ENCODE measurements at regions not wholly inside any gene's neighbourhood (a gene's known extent, or its start where the extent isn't known, plus 50 kb on each side); places are given as distances from the start of the nearest gene placed in this dataset.
A peak's percentile ranks its signal among the peaks of the same experiment; 100 is the strongest.

DNA sequence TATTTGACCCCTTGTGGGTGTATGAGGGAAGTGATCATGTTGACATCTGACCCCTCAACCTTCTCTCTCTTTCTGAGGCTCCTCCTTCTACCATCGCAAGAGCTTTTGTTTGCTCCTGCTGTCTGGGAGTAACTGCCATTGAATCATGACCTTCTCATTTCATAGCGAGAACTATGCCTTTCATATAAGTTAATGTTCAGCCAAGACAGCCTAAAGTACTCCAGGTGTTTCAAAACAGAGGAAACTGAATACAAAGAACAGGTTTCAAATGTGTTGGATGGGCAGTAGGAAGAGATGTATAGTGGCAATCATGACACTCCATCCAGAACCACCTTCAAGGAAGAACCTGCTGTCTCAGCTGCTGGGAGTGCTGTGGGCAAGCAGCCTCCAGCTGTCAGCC lies 403.1 kb downstream of the MID1IP1 start:
- TF ChIP-seq CTCF (IDR thresholded peaks at IDR 0.05; ENCODE audit: insufficient read depth, low read length, severe bottlenecking) = no peak
- FAIRE-seq = no peak

GRCh38 chrX:39204945-39205344 lies 403.7 kb downstream of the MID1IP1 start:
- Histone ChIP-seq H3K4me3 (ENCODE audit: low read depth, low read length) (no peak overlapping the region), H3K27me3 (ENCODE audit: control insufficient read depth, insufficient read depth, low read length) (no peaks in the 10 kb centered on the region), H3K36me3 (ENCODE audit: control insufficient read depth, insufficient read depth, low read length) (no peaks in the 10 kb centered on the region)
- FAIRE-seq (no peak), DNase-seq (ENCODE audit: low read depth) (no peak)
- no peak for TF ChIP-seq CTCF (IDR thresholded peaks at IDR 0.05; ENCODE audit: insufficient read depth, low read length, severe bottlenecking)

More for the DNA sequence above, 403.1 kb downstream of the MID1IP1 start:
- H3K4me3 ChIP-seq (ENCODE audit: low read depth, low read length) = no peak overlapping the region
- H3K36me3 ChIP-seq (ENCODE audit: control insufficient read depth, insufficient read depth, low read length) = no peaks in the 10 kb centered on the region
- DNase-seq (ENCODE audit: low read depth) = no peak
- no peaks in the 10 kb centered on the region for H3K27me3 ChIP-seq (ENCODE audit: control insufficient read depth, insufficient read depth, low read length)

- Histone ChIP-seq H3K36me3 (ENCODE audit: control insufficient read depth, insufficient read depth, low read length) (no peaks in the 10 kb centered on the region), H3K4me3 (ENCODE audit: low read depth, low read length) (no peak overlapping the region), H3K27me3 (ENCODE audit: control insufficient read depth, insufficient read depth, low read length) (no peaks in the 10 kb centered on the region)
- DNase-seq (ENCODE audit: low read depth) = peak; percentile 39
- FAIRE-seq = no peak
- no peak for TF ChIP-seq CTCF (IDR thresholded peaks at IDR 0.05; ENCODE audit: insufficient read depth, low read length, severe bottlenecking)
Observed at GRCh38 chrX:39205467-39205866, 404.2 kb downstream of the MID1IP1 start.

- no peak for TF ChIP-seq CTCF (IDR thresholded peaks at IDR 0.05; ENCODE audit: insufficient read depth, low read length, severe bottlenecking)
- Histone ChIP-seq H3K4me3 (ENCODE audit: low read depth, low read length) (no peak overlapping the region), H3K36me3 (ENCODE audit: control insufficient read depth, insufficient read depth, low read length) (no peaks in the 10 kb centered on the region), H3K27me3 (ENCODE audit: control insufficient read depth, insufficient read depth, low read length) (no peaks in the 10 kb centered on the region)
- DNase-seq (ENCODE audit: low read depth) (no peak), FAIRE-seq (no peak)
Observed at GRCh38 chrX:39206399-39207145, 405.3 kb downstream of the MID1IP1 start.

- DNase-seq (ENCODE audit: low read depth) = no peak
- FAIRE-seq = no peak
- H3K4me3 ChIP-seq (ENCODE audit: low read depth, low read length) = no peak overlapping the region
- TF ChIP-seq CTCF (IDR thresholded peaks at IDR 0.05; ENCODE audit: insufficient read depth, low read length, severe bottlenecking) = no peak
- no peaks in the 10 kb centered on the region for H3K36me3 ChIP-seq (ENCODE audit: control insufficient read depth, insufficient read depth, low read length)
- no peaks in the 10 kb centered on the region for H3K27me3 ChIP-seq (ENCODE audit: control insufficient read depth, insufficient read depth, low read length)
Observed at GRCh38 chrX:39211501-39211900, 410.2 kb downstream of the MID1IP1 start.

GRCh38 chrX:39212456-39212855 lies 411.2 kb downstream of the MID1IP1 start:
- H3K4me3 ChIP-seq (ENCODE audit: low read depth, low read length) = no peak overlapping the region
- TF ChIP-seq CTCF (IDR thresholded peaks at IDR 0.05; ENCODE audit: insufficient read depth, low read length, severe bottlenecking) = no peak
- H3K36me3 ChIP-seq (ENCODE audit: control insufficient read depth, insufficient read depth, low read length) = no peaks in the 10 kb centered on the region
- DNase-seq (ENCODE audit: low read depth) (peak; percentile 21), FAIRE-seq (no peak)
- H3K27me3 ChIP-seq (ENCODE audit: control insufficient read depth, insufficient read depth, low read length) = no peaks in the 10 kb centered on the region
